ENCODE measurements at regions not wholly inside any gene's neighbourhood (a gene's known extent, or its start where the extent isn't known, plus 50 kb on each side); places are given as distances from the start of the nearest gene placed in this dataset.

DNA sequence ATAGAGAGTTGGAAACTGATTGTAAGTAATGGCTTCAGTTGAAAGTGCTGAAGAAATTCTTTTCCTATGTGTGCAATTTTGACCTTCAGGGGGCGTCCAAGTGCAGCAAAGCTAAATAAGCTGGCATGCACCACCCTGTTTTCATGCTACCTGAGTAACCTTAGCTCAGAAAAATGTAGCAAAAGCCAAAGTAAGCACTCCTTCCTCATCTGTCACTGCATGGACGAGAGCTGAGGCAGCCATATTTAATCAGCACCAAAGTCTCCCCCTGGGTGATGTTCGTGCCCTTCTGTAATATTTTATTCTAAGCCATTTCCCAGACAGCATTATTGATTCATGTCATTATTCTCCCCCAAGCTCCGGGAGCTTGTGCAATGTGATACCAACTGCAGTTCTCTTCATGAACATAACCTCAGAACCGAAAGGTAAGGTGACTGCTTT, 123.1 kb downstream of the RPS12 start:
- peak; percentile 55 for DNase-seq

DNA sequence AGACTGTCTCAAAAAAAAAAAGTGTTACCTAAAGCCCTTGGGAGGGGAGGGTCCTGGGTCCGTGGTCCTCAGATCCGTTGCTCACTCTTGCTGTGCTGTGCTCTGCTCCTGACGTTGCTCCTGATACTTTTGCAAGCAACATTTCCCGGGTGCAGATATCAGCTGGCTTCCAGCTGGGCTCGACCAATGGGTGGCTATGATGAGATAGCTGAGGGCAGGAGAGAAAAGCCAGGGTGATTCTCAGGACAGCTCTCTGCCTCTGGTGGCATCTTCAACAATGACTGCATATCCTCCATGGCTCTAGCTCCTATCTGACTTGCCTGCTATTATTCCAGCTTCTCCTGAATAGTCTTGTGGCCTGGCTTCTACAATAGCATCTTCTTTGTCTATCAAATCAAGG, 134.5 kb downstream of the RPS12 start:
- no peak for DNase-seq

DNA sequence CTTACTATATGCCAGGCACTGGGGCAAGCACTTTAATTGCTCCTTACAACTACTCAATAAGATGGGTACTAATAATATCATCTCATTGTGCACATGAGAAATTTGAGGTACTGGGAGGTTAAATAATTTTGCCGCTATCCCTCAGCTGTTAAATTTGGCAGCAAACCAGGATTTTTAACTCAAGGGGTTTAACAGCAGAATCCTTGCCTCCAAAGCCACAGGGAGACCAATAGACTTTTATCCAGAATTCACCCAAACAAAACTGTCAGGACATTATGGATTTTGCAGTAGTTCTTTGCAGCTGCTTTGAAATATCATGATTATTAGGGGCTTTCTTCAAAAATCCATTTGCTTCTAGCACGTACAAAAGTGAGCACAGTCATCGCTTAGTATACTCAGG, 136.2 kb downstream of the RPS12 start:
- no peak for DNase-seq

DNA sequence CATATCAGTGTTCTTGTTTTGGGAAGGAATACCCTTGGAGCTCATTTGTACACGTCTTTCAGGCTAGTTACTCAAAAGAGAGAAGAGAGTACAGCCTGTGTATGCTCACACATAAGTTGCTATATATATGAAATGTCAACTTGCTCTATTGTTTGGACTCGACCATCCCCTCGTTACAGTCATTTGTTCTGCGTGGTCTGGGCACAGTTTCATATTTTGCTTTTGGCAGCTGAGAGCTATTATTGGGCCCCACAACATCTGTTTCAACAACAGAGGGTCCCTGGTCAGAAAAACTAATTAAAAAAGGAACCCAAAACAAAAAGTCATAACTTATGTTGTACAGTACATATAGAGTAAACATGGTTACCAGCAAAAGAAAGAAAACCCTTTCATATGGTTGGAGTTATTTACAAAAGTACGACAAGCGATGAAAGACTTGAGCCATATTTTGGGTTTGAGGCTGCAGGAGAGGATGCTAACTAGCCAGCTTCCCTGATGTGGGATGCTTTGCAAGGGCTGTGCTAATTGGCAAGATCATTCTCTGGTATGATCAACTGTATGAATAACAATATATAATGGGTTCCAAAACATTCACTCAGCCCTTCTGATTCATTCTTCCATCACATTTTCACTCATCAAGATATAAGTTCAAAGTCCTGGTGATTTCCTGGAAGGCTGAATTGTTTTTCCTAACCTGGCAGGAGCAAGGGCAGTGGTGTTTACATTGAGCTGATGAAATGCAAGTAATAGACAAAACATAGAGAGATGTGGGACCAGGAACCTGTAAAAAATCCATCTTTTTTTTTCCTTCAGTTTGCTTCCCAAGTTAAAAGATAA, 137.9 kb downstream of the RPS12 start:
- DNase-seq, result no peak

DNA sequence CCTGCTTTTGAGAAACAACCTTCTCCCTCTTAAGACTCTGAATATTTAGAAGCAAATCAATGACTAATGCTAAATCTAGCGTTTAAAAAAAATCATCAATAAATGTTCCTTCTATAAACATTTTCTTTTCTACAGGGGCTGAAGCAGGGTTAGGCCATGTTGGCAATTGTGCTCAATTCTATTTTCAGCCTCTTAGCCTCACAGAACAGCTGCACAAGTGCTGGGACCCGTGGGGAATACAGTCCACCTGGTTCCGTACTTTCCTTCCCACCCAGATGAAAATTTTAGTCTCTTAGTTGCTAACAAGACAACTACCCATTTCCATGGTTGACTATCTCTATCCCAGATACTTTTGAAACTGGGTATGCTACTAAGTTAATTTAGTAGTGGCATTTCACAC, 138.6 kb downstream of the RPS12 start:
- no peak for DNase-seq

DNA sequence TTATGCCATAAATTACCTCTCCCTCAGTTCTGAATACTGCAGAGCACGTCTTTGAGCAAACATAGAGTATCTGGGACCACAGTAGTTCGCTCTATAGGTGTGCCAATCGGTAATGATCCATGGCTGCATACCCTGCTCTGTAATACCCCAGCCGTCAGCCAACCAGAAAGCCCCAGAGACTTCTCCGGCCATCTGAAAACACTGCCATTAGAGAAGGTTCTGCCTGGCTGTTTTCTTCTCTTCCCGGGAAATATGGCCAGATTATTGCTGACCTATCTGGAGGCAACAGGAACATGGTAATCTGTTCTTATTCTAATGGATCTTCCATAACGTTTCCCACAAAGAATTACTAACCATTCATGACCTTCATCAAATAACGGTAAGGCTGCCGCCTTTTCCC, 139.9 kb downstream of the RPS12 start:
- DNase-seq, result no peak

DNA sequence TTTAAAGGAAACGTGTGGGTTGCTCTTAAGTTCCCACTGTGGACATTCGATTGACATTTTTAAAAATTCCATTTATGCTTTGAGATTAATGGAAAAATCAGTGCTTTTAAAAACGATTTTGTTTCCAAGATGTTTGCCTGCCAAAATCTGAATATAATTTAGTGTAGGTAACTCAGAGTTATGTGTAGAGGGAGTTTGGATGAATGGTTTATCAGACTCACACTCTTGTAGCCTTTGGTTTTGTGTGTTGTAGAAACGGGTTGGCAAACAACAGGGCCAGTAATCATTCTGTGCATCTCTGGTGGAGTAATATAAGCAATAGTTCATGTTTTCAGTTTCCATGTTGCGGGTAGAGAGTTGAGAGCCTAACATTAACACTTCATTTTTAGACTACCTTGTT, 140.6 kb downstream of the RPS12 start:
- DNase-seq, result no peak

DNA sequence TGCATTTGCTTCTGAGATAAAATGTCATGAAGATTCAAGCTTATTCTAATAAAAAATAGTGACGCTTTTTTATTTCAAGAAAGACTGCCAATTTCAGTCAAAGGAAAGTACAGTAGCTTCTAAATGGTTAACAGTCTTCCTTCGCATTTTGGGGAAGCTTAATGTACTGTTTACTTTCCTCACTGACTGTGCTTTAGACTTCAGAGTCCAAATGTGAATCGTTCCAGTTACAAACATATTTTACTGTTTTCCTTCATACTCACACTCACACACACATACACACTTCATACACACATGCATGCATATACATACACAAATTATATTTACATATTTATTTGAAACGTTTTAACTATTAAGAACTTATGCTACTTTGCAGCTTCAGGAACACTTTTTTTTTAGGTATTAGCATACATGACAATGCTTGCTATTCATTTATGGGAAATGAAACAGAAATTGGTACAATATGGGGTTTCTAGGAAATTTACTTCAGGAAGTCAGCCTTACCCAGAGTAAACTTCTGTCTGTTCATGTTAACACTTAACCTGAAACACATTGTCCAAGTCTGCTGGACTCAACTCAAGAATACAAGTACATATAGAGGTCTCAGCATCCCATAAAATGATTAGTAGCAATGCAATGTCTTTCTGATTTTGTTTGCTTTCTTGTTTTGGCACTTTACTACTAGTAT, 145.4 kb downstream of the RPS12 start:
- no peak for DNase-seq

DNA sequence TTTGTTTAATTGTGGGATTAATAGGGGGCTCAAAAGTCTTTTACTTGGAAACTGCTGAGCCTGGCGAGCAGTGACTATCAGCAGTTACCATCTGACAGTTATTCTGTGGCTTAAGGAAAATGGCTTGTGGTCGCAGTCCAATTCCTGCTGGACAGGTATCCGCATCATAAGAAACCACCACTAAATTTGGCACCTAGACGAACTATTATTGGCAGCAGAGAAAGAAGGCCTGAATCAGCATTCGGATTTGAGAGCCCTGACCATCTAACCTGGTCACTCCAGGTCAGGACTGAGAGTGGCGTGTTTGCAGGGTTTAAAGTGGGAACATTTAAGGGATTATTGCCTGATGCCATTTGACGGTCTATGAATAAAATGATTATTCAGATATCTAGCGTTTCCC, 146.4 kb downstream of the RPS12 start:
- DNase-seq, result no peak

DNA sequence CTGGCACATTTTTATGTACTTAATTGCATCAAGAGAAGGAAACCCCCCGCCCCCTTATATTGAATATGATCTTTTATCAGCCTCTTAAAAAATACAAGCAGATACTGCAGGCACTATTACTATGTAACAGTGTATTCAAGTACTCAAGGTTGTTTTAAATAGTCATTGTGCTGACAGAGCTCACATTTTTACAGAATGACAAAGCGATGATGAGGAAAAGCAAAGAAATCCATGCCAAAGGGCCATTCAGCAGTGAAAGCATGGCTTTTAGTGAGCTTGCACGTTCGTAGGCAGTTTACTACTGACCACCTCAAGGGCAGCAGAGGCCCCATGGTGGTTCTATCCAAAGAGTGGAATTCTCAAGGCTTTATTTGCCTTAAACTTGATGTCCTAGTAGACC, 146.8 kb downstream of the RPS12 start:
- DNase-seq, result peak; percentile 17

DNA sequence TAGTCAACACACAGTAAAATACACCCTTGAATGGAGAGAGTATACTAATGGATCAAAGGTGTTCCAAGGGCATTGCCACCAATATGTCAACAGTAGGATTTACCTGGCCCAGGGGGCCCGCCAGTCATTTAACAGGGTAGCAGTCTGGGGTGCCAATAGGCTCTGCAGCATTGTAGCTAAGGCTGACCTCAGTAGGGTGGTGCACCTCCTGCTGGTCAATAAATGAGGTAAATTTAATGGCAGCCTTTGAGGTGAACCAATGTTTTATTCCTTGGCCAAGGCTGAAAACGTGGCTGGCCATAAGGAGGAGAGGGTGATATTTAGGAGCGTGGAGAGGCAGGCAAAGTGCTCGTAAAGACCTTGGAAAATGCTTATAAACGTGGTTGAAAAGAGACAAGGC, 147.2 kb downstream of the RPS12 start:
- no peak for DNase-seq

DNA sequence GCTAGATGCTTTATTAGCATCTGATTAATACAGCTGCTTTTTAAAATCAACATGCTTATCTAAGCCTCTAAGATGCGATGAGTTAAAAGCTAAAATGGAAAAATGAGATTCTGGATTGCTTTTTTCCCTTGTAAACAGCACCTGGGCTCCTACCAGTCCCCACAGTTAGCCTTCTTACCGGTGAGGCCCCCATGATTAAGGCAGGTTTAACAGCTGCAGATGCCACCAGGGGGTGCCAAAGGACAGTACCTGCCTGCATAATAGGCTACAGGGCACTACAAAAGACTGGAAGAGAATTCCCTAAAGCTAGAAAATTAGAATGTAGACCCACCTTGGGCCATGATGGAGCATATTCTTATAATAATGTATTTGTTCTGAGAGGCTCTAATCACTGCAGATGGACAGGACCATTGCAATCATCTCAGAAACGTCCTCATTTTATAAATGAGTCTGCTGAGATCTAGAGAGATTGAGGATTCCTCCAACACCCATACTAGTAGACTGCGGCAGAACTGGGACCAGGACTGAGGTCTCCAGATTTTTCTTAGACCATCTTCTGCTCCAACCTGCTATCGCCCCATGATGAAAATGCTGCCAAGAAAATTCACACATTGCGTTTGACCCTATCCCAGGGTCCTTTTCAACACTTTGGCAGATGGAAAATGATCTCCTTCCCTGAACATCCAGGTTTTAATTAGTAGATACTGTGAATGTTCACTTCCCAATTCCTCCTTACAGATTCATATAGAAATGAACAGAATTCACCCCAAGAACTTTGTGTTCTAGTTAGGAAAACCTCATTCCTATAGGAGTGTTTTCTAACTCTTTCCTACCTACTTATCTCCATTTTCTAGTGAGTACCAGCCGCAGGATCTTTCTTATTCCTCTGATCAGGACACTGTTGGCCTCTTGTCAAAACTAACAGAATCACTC, 148.8 kb downstream of the RPS12 start:
- no peak for DNase-seq

DNA sequence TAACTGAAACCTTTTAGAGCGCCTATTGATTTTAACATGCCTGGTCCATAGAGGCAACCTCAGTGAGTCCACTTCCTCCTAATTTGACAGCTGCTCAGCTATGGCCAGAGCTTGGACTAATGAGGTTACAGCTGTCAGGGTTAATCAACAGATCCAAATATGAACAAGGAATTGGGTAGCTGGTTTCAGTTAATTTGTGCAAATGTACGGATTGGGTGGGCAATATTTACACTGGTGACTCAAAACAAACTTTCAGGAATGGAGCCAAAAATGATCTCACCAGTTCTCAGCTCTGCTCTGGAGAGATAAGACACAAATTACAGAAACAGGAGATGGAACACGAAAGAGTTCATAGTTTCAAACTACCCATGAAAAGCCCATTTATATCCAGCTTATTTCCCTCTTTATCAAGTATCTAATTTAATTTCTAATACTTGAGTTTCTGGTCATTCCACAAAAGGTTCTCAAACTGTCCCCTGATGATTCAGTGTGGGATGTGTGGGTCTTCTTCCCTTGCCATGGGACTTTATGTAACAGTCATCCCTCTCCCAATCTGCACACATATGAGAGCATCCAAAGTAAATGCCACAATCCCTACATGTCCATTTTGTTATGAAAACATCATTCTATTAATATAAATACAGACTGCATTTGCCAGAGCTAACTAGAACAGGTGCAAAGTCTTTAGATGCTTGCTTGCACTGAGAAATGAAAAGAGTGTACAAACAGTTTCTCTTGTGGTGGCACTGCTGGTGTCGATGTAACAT, 149.9 kb downstream of the RPS12 start:
- no peak for DNase-seq

DNA sequence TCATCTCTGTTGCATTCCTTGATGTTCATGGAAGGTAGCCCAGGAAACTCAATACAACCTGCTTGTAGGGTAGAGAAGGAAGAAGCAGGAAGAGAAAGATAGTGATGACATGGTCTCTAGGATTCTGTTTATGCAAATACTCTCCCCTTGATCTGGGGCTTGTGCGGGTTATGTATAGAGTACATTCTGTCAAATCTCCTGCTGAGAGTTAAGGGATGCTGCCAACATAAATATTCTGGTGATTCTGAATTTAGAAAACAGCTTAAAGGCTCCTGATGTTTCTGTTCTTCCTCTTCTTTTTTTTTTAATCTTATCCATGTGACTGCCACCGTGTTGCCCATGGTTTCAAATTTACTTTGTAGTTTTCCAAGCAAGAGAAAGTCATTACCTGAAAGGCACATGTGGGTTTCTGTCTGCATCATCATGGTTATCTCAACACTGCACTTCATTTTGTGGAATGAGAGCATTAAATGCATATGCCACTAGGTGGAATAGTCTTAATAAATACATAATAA, 150.6 kb downstream of the RPS12 start:
- no peak for DNase-seq

DNA sequence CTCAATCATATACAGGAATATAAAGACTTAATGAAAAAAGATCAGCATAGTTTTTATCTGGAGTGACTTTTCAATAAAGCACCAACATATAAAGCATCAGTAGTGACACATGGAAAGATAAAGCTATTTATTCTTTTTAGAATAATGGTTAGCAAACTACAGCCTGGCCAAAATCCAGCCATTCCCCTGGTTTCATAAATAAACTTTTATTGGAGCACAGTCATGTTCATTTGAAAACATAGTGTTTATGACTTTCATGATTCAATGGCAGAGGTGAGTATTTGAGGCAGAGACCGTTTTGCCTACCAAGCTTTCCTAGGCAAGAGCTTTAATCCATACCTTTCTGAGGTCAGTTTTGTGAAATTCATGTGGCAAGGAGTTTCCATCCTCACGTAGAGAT, 153.5 kb downstream of the RPS12 start:
- no peak for DNase-seq

DNA sequence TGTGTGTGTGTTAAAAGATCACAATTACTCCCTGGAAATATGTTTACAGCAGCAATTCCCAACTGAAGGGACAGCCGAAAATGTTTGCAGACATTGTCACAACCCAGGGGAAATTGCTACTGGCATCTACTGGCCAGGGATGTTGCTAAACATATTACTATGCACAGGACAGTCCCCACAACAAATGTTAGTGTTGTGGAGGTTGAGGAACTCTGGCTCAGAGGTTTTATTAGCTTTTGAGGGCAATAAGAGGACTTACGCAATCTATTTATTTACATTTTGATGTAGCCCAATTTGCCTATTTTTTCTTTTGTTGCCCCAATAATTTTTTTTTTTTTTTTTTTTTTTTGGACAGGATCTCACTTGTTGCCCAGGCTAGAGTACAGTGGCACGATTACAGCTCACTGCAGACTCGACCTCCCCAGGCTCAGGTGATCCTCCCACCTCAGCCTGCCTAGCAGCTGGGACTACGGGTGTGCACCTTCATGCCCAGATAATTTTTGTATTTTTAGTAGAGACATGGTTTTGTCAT, 154.1 kb downstream of the RPS12 start:
- DNase-seq, result no peak

DNA sequence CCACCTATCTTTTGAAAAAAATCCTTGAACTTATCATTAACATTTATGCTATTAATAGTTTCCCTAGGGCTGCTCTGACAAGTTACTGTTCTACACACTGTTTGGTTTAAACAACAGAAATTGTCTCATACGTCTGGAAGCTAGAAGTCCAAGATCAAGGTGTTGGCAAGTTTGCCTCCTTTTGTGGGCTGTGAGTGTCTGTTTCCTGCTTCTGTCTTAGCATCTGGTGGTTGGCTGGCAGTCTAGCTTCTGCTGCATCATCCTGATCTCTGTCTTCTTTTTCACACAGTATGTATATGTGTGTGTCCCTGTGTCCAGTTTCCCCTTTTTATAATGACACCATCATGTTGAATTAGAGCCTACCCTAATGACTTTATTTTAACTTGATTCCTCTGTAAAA, 154.8 kb downstream of the RPS12 start:
- DNase-seq, result no peak

DNA sequence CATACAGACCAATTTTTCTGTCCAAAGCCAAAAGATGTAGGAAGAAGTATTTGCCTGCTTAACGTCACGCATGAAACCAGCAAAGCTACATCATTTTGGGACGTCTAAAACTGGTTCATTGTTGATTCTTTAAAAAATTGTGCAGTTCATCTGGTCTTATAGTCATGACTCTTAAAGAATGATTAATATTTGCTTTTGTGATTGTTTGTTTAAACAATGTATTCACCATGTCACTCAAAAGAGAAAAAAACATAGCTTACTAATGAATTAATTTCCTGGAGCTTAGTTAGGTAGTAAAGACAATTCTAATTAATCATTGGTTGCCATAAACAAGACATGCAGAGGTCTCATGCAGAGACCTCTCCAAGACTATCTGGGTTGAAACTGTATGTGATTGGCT, 157.3 kb downstream of the RPS12 start:
- no peak for DNase-seq

DNA sequence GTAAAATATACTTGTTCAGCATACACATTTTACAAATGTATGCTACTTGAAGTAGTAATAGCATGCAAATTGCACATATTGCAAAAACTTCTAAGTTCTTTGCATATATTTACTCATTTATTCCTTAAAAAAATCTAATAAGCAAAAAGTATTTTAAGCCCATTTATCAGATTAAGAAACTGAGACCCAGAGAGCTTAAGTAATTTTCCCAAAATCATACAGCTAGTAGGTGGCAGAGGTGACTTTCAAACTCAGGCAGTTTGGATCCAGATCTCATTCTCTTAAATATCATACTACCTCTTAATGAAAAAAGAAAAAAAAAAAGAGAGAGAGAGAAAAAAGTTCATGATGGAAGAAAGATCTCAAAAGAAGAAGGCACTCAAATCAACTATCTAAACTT, 157.9 kb downstream of the RPS12 start:
- DNase-seq, result no peak

DNA sequence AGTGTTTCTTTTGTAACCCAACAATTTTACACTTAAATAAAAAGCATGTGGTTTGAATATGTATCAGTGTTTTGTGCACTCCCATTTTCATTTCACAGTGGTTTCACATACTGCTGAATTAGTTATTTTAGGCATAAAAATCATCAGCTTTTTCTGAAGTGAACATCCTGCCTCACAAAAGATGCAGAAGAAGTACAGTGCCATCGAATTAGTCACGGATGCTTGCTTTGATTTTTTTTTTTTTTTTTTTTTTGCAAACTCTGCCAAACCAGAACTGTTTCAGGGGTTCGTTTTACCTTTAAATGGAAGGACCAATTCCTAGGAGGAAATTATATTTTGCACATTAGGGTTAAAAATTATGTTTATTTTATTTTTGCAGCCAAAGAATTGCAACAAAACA, 158.6 kb downstream of the RPS12 start:
- no peak for DNase-seq

DNA sequence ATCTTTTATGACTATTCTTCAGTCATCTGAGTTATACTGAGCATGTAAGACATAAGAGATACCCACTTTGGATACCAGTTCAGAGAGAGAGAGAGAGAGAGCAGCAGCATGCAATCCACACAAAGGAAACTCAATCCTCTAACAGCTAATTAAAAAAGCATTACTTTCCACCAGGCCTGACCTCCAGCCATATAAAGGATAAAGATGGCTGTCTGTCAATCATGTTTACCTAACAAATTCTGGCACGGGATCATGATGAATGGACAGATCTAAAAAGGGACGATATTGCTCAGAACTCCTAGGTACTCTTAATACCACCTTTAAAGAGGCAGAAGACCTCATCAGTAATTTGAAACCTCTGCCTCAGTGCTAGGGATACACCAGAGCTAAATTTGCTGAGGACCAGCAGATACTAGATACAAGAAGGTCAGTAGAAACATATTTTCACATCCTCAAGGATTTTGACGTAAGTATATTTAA, 159.2 kb downstream of the RPS12 start:
- DNase-seq, result peak; percentile 53

DNA sequence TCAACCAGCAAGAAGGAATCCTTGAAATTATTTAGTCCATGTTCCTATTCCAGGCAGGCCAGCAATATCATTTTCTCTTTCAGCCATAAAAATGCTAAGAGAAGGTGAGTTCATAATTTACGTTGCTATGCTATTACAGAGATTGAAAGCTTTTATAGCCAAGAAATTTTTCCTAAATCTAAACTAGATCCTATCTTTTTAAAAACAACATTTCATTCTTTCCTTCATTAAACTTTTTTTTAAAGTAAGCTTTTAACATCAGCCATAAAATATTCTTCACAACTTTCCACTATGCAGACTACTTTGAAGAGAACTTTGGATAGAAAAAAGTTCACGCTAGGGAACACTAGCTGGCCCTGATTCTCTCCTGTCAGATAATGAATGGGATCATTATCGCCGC, 159.8 kb downstream of the RPS12 start:
- DNase-seq, result no peak
